Retinal pigment epithelial cell (primary cell): ENCODE measurements at regions not wholly inside any gene's neighbourhood (a gene's known extent, or its start where the extent isn't known, plus 50 kb on each side); places are given as distances from the start of the nearest gene placed in this dataset.

Source experiments
- DNase-seq: peaks from one replicate; pipeline ENCODE4 v3.0.0-alpha.2; 2010; ENCODE audit warnings: low read depth
- H3K4me3 ChIP-seq: 2 replicates; pipeline ENCODE4 v1.5.1; 2011; ENCODE audit warnings: mild to moderate bottlenecking, low read length, control low read depth, moderate library complexity
- TF ChIP-seq, protein P1 (sequence below): conservative IDR thresholded peaks from 2 replicates; pipeline ENCODE4 v1.5.1; 2011; ENCODE audit warnings: low read depth, low read length, control low read depth, inconsistent platforms

DNA sequence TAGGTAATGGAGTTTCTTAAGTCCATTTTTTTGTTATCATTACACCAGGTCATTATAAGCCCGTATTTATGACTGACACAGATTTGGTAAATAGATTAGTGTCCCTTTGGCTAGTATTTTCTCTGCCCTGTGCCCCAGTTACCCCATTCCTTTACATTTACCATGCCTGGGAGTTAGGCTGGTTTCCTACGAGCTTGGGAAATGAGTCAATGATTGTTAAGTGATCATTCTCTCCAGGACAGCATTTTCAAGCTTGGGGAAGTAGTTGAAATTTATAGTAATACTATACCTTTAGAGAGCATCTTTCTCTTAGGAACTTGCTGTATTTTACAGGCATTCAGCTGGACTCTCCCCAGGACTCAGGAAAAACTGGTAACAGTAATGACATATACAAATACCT lies 573.1 kb downstream of the TLE4 start:
- no peak for DNase-seq
- TF ChIP-seq, protein P1, sequence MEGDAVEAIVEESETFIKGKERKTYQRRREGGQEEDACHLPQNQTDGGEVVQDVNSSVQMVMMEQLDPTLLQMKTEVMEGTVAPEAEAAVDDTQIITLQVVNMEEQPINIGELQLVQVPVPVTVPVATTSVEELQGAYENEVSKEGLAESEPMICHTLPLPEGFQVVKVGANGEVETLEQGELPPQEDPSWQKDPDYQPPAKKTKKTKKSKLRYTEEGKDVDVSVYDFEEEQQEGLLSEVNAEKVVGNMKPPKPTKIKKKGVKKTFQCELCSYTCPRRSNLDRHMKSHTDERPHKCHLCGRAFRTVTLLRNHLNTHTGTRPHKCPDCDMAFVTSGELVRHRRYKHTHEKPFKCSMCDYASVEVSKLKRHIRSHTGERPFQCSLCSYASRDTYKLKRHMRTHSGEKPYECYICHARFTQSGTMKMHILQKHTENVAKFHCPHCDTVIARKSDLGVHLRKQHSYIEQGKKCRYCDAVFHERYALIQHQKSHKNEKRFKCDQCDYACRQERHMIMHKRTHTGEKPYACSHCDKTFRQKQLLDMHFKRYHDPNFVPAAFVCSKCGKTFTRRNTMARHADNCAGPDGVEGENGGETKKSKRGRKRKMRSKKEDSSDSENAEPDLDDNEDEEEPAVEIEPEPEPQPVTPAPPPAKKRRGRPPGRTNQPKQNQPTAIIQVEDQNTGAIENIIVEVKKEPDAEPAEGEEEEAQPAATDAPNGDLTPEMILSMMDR, result no peak
- no peak overlapping the region for H3K4me3 ChIP-seq

DNA sequence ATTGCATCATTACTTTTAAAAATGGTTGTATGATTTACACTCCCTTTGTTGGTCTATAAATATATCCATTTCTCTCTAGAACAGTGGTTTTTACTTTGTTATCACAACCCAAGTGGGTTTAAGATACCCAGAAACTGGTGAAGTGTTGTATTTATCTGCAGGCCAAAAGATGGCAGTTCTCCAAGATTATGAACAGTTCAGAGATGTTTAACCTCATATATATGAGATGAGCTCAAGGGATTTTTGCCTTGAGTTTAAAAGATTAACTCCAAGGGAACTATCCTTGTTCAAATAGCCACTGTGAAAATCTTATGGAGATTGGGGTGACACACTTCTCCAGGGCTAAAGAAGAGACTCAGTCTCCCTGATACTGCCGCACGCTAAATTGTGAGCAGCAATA lies 572.6 kb downstream of the TLE4 start:
- TF ChIP-seq, protein P1, result no peak
- no peak overlapping the region for H3K4me3 ChIP-seq
- no peak for DNase-seq

DNA sequence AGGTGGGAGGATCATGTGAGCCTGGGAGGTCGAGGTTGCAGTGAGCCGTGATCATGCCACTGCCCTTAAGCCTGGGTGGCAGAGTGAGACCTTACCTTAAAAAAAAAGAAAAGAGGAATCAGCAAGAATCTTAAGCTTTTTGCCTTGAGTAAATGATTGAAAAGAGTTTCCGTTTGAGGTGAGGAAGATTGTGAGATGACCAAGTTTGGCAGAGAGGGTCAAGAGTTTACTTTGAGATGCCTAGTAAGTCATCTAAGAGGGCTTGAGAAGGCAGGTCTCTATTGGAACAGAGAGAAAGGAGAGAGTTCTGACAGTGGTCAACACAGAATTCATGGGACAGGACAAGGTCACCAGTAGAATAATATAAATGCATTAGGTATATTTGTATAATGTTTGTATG lies 572.1 kb downstream of the TLE4 start:
- TF ChIP-seq, protein P1, result no peak

DNA sequence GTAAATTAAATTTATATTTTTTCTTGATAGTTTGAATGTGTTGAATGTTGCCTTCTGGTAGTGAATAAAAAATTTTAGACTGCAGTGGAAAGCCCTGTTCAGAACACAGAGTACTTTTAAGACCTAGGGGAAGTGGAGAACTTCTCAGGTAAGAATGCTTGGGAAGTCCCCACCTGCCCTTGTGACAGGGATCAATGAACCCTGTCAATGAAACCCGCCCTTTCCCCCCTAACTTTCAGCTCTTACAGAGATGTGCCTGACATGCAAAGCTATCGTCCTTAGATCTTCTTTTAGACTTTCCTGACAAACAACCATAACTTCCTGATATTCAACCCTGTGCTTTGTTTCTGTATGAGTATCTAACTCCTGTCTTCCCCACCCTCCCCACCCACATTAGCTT lies 562.7 kb downstream of the TLE4 start:
- no peak overlapping the region for H3K4me3 ChIP-seq
- TF ChIP-seq, protein P1, result no peak
- DNase-seq, result no peak

More for the DNA sequence above, 572.1 kb downstream of the TLE4 start:
- H3K4me3 ChIP-seq, result no peak overlapping the region
- DNase-seq, result no peak

DNA sequence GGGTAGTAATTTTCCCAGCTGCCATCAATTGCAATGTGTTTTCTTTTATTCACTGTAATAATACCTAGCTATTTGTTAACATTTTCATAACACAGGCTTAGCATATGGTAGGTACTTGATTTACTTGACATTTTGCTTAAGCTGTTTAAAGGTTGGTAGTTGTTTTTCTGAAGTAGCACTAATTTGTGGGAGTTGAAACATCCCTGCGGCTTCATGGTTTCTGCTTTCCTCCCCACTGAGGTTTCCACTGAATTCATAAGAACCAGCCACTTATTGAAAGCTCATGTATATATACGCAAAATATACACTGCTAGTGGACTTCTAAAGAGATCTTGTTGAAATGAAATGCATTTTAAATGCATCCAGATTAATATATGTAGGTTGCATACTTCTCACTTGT lies 559.9 kb downstream of the TLE4 start:
- H3K4me3 ChIP-seq, result no peak overlapping the region
- TF ChIP-seq, protein P1, result no peak

DNA sequence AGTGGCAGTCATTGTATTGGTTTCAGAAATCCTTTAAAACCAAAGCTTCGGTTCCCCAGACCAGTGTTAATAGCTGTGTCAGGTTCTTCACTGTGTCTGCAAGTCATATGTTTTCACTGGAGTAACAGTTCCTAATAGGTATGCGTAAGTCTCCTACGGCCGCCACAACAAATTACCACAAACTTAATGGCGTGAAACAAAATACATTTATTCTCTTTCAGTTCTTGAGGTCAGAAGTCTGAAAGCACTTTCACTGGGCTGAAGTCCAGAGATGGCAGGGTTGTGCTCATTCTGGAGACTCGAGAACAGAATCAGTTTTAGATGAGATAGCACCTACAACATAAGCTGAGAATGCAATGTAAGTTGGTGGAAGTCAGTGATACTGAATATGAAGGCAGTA lies 556.2 kb downstream of the TLE4 start:
- TF ChIP-seq, protein P1, result no peak
- no peak overlapping the region for H3K4me3 ChIP-seq
- DNase-seq, result no peak

More for the DNA sequence above, 559.9 kb downstream of the TLE4 start:
- no peak for DNase-seq

DNA sequence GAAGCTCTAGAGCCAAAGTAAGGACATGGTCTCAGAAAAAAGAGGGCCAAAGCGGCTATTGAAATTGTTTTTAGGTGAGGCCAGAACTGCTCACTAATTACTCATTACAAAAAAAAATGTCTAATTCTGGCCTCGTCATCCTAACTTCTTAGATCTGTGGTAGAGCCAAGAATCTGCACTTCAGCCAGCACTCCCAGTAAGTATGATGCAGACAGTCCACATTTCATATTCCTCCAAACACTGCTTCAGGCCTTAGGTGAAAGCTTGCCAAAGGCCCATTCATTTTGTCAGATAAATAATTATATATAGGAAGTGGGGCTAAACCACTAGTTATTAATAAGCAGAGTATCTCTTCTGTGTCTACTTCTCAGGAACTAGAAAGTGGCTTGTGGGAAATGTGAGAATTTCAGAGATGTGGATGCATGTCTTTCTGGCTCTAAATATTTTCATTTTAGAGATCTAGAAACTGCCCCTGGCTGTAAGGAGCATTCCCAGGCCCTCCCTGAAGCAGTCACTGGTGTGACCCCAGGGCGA lies 554.0 kb downstream of the TLE4 start:
- H3K4me3 ChIP-seq, result no peak overlapping the region
- no peak for DNase-seq
- TF ChIP-seq, protein P1, result no peak
